Aorta (tissue), 5 donors: ENCODE measurements at regions not wholly inside any gene's neighbourhood (a gene's known extent, or its start where the extent isn't known, plus 50 kb on each side); places are given as distances from the start of the nearest gene placed in this dataset.

Experiments
- ATAC-seq: fragments of 200-7000 bp; cut with Tn5 transposase; one replicate; pipeline ENCODE4 v1.9.1; 2022; ENCODE audit warnings: moderate library complexity; ENCODE audit not compliant: low FRiP score
- DNase-seq, 2 donors: peaks; one replicate each; pipeline ENCODE4 v3.0.0-alpha.2; 2020
- H3K27ac ChIP-seq, 2 donors: one replicate each; pipeline ENCODE4 v1.5.1; 2013; ENCODE audit warnings: low read length in 2 of 2, mild to moderate bottlenecking in 2 of 2, moderate library complexity in 2 of 2, control low read depth in 1 of 2, inconsistent platforms in 1 of 2, low read depth in 1 of 2
- H3K27me3 ChIP-seq, 2 donors: one replicate each; pipeline ENCODE4 v1.6.1; 2013; ENCODE audit warnings: control low read depth in 1 of 2, low read length in 1 of 2, mild to moderate bottlenecking in 1 of 2, moderate library complexity in 1 of 2; ENCODE audit not compliant: insufficient read depth in 2 of 2, control insufficient read depth in 1 of 2
- H3K36me3 ChIP-seq, 2 donors: one replicate each; pipeline ENCODE4 v1.6.1; 2013; ENCODE audit warnings: control low read depth in 1 of 2, low read length in 1 of 2, mild to moderate bottlenecking in 1 of 2; ENCODE audit not compliant: insufficient read depth in 2 of 2, control insufficient read depth in 1 of 2
- H3K4me1 ChIP-seq, 2 donors: one replicate each; pipeline ENCODE4 v1.6.1; 2013; ENCODE audit warnings: low read length in 2 of 2, control low read depth in 1 of 2, mild to moderate bottlenecking in 1 of 2, moderate library complexity in 1 of 2; ENCODE audit not compliant: insufficient read depth in 2 of 2, control insufficient read depth in 1 of 2
- H3K4me3 ChIP-seq, 2 donors: one replicate each; pipeline ENCODE4 v1.5.1; 2013; ENCODE audit warnings: low read length in 2 of 2, control low read depth in 1 of 2, mild to moderate bottlenecking in 1 of 2
- H3K9me3 ChIP-seq: one replicate; pipeline ENCODE4 v1.6.1; 2013; ENCODE audit warnings: mild to moderate bottlenecking, low read length; ENCODE audit not compliant: control insufficient read depth
- WGBS, 2 donors: extraction: QIAGEN DNeasy Blood & Tissue Kit; methylation state at CpG; one replicate each; pipeline ENCODE4 v1.1.7; 2013; 5-methylcytosine and 5-hydroxymethylcytosine counted together
- intact Hi-C, 2 donors: fragments of 100-400 bp; cut with DNase I; formaldehyde crosslinking; loops; one replicate each; pipeline versions ENCODE4 v1.14.2 to v1.15.0; 2022
- donor health status: healthy with polysubstance abuse.
- donor health status: Bipolar disorder and iron deficiency.
- donor health status: DM: no; HTN: no; CAD: no.
- donor health status: DM: no; HTN: no; CAD: no.
- donor health status: DM: yes; HTN: yes; CAD: no.

DNA sequence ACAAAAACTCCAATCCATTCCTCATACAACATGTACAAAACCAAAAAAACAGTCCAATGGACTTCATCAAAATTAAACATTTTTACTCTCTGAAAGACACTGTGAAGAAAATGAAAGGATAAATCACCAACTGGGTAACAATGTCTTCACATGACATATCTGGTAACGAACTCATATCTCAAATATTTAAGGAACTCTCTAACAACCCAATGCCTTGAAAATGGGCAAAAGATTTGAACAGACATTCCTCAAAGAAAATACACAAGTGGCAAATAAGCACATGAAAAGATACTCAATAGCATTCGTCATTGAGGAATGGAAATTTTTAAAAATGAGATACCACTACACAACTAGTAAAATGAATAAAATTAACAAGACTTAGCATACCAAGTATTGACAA is 198.7 kb upstream of the RASSF8 start:
- Histone ChIP-seq H3K9me3 (no peaks in the 10 kb centered on the region), H3K4me1 (no peaks in the 10 kb centered on the region), H3K36me3 (no peaks in the 10 kb centered on the region), H3K27ac (no peak overlapping the region), H3K27me3 (no peaks in the 10 kb centered on the region), H3K4me3 (no peak overlapping the region)
- ATAC-seq: no peak
- intact Hi-C loops: no loop called here
- WGBS, 2 donors: 68 to 69% methylated on average over 2 of the region's 2 CpGs
- no peak for DNase-seq

DNA sequence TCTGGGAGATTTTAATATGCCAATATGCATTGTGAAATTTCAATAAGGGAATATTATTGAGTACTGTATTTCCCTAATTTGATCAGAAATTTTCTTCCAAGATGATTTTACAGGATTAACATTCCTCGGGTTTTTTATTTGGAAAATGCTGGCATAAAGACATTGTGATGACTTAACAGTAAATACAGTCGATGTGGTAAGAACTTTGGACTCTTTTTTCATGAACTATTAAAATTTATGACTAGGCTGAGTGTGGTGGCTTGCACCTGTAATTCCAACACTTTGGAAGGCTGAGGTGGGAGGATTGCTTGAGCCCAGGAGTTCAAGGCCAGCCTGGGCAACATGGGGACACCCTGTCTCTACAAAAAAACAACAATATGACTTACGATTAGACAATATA is 197.1 kb upstream of the RASSF8 start:
- no peak for DNase-seq
- H3K4me1 ChIP-seq: no peaks in the 10 kb centered on the region
- no peak for ATAC-seq
- intact Hi-C loops: no loop called here
- no peaks in the 10 kb centered on the region for H3K27me3 ChIP-seq
- 82 to 83% methylated on average over 3 of the region's 3 CpGs for WGBS, 2 donors
- no peaks in the 10 kb centered on the region for H3K36me3 ChIP-seq
- H3K4me3 ChIP-seq: no peak overlapping the region
- no peak overlapping the region for H3K27ac ChIP-seq
- no peaks in the 10 kb centered on the region for H3K9me3 ChIP-seq

DNA sequence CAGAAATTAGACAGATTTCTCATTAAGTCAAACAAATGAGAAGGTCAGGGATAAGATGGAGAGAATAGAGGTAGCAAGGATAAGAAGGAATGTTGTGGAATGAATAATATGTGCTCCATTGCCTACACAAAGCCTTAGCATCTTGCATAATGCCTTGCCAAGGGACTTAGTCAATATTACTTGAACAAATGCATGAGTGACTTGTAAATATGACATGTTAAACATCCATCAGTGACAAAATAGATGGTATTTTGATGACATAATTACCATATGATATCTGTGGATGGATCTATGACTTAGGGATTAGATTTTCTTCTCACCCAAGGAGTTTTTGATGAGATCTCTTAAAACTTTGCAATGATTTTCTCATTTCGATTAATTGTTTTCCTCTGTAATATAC is 194.1 kb upstream of the RASSF8 start:
- Histone ChIP-seq H3K4me1 (no peaks in the 10 kb centered on the region), H3K4me3 (no peak overlapping the region), H3K27me3 (no peaks in the 10 kb centered on the region), H3K36me3 (no peaks in the 10 kb centered on the region), H3K27ac (no peak overlapping the region), H3K9me3 (no peaks in the 10 kb centered on the region)
- intact Hi-C loops: no loop called here
- WGBS, 2 donors: 95% methylated on average over 1 of the region's 1 CpG
- ATAC-seq (no peak), DNase-seq (no peak)

DNA sequence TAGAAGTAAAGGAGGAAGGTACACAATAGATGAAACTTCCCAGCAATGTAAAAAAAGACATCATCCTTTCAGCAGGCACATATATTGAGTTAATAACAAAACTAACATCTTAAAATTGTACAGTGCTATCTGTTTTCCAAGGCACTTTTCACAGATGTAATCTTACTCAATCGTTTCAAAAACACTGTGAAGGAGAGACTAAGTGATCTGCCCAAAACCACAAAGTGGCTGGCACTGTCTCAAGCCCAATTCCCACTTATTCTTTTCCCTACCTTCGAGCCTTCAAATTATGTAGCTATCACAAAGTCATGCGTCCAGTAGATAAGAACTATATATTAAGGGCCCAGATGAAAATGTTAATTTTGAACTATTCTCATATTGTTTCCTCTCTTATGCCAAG is 193.6 kb upstream of the RASSF8 start:
- H3K4me3 ChIP-seq: no peak overlapping the region
- no peak for ATAC-seq
- H3K36me3 ChIP-seq: no peaks in the 10 kb centered on the region
- intact Hi-C loops: no loop called here
- no peak overlapping the region for H3K27ac ChIP-seq
- H3K9me3 ChIP-seq: no peaks in the 10 kb centered on the region
- no peak for DNase-seq
- H3K4me1 ChIP-seq: no peaks in the 10 kb centered on the region
- H3K27me3 ChIP-seq: no peaks in the 10 kb centered on the region
- 5 to 7% methylated on average over 3 of the region's 3 CpGs for WGBS, 2 donors

DNA sequence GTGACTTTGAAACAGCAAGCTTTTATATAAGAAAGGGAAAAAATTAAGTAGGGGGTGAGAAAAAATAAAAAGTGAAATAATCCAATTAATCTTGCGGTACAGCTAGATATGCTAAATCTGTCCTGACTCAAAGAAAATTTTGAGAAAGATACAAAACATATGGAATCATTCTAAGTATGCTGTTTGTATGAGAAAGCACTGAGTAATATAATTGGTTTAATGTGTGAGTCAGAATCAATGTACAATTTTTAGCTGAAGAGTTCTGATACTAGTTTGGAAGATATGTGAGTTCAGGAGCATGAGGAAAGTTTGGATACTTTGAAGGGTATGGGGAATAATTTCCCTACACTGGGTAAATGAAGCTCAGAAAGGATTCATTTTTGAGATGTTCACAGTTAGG is 190.9 kb upstream of the RASSF8 start:
- H3K27me3 ChIP-seq: no peaks in the 10 kb centered on the region
- no peak overlapping the region for H3K27ac ChIP-seq
- H3K4me1 ChIP-seq: no peaks in the 10 kb centered on the region
- no peak for ATAC-seq
- no peak overlapping the region for H3K4me3 ChIP-seq
- intact Hi-C loops: no loop called here
- H3K9me3 ChIP-seq: no peaks in the 10 kb centered on the region
- DNase-seq: no peak
- 96 to 98% methylated on average over 1 of the region's 1 CpG for WGBS, 2 donors
- H3K36me3 ChIP-seq: no peaks in the 10 kb centered on the region

DNA sequence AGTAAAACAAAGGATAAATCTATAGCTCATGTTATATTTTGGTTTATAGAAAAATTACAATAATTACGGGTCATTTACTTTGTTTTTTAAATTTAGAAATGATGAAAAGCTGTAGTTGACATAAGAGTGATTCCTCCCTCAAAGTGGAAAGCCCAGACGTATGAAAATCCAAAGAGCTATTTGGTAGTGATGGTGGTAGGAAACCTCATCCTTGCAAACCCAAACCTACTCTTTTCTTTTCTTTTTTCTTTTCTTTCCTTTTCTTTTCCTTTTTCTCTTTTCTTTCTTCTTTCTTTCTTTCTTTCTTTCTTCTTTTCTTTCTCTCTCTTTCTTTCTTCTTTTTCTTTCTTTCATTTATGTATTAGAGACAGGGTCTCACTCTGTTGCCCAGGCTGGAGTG is 190.3 kb upstream of the RASSF8 start:
- no peaks in the 10 kb centered on the region for H3K36me3 ChIP-seq
- H3K4me3 ChIP-seq: no peak overlapping the region
- H3K27me3 ChIP-seq: no peaks in the 10 kb centered on the region
- H3K27ac ChIP-seq: no peak overlapping the region
- 84 to 85% methylated on average over 2 of the region's 2 CpGs for WGBS, 2 donors
- ATAC-seq: no peak
- DNase-seq: no peak
- no peaks in the 10 kb centered on the region for H3K9me3 ChIP-seq
- no peaks in the 10 kb centered on the region for H3K4me1 ChIP-seq
- intact Hi-C loops: no loop called here

DNA sequence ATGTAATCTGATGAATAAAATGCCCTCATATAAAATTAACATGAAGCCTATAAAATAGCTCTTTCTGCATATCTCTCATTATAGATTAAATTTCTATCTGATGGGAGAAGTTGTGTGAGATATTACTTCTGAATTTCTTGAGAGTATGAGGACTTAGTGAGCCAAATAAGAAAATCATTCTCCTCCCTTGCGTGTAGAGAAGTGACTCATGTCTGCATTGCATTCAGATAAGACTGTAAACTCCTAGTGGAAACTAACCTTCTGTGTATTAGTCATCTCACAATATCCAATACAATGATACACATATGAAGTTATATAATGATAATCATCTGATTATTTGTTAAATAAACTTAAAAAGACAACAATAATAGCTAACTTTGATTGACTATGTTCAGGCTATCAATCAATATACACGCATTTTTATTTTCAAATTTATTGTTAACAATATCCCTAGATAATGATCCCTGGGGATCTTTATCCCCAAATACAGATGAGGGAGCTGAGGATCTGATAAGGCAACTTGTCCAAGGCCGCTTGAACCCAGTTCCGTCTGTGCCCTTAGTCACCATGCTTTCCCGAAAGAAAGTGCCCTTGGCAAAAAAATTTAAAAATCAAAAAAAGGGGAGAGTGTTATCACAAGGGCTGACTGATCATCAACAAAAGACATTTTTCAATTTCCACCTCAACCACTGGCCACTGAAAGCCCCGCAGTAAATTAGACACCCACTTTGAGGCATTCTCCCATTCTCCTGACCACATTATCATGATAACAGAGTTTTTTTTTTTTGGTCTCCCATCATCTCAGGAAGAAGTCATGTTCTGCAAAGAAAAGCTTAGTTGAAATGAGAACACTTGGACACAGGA is 189.2 kb upstream of the RASSF8 start:
- 71 to 74% methylated on average over 6 of the region's 6 CpGs for WGBS, 2 donors
- Histone ChIP-seq H3K4me1 (no peaks in the 10 kb centered on the region), H3K4me3 (no peak overlapping the region), H3K36me3 (no peaks in the 10 kb centered on the region), H3K9me3 (no peaks in the 10 kb centered on the region), H3K27me3 (no peaks in the 10 kb centered on the region), H3K27ac (no peak overlapping the region)
- DNase-seq: no peak
- ATAC-seq: no peak
- intact Hi-C loops: no loop called here

DNA sequence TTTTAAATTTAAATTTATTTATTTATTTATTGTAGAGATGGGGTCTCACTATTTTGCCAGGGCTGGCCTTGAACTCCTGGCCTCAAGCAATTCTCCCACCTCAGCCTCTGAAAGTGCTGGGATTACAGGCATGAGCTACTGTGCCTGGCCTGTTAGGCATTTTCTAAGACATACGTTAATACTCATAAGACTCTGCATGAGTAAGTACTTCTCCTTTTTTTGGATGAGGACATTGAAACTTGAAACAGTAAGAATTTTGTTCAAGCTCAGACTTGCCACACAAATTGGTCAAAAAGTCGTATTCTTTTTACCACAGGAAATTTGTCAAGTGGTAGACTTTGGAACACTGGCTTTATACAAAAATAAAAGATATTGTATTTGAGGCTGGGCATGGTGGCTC is 187.4 kb upstream of the RASSF8 start:
- Histone ChIP-seq H3K4me1 (no peaks in the 10 kb centered on the region), H3K27ac (no peak overlapping the region), H3K9me3 (no peaks in the 10 kb centered on the region), H3K27me3 (no peaks in the 10 kb centered on the region), H3K36me3 (no peaks in the 10 kb centered on the region), H3K4me3 (no peak overlapping the region)
- 37 to 44% methylated on average over 2 of the region's 2 CpGs for WGBS, 2 donors
- DNase-seq (no peak), ATAC-seq (no peak)
- intact Hi-C loops: no loop called here

DNA sequence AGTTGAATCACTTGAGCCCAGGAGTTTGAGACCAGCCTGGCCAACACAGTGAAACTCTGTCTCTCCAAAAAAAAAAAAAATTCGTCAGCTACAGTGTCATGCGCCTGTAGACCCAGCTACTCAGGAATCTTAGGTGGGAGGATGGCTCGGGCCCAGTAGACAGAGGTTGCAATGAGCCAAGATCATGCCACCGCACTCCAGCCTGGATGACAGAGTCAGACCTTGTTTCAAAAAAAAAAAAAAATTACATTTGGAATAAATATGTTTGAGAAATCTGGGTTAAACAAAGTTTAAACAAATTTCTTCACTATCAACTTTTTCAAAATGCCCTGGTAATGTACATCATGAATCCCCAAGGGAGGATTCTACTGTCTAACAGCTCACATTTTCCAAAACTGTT is 187.0 kb upstream of the RASSF8 start:
- Histone ChIP-seq H3K4me3 (no peak overlapping the region), H3K9me3 (no peaks in the 10 kb centered on the region), H3K27me3 (no peaks in the 10 kb centered on the region), H3K4me1 (no peaks in the 10 kb centered on the region), H3K36me3 (no peaks in the 10 kb centered on the region), H3K27ac (no peak overlapping the region)
- intact Hi-C loops: no loop called here
- ATAC-seq (no peak), DNase-seq (no peak)
- 80 to 96% methylated on average over 4 of the region's 4 CpGs for WGBS, 2 donors
